ENCODE measurements at regions not wholly inside any gene's neighbourhood (a gene's known extent, or its start where the extent isn't known, plus 50 kb on each side); places are given as distances from the start of the nearest gene placed in this dataset.

- H3K36me3 Mint-ChIP-seq (ENCODE audit: low read depth, unreplicated experiment), result no peaks in the 10 kb centered on the region
- TF ChIP-seq, protein P1, sequence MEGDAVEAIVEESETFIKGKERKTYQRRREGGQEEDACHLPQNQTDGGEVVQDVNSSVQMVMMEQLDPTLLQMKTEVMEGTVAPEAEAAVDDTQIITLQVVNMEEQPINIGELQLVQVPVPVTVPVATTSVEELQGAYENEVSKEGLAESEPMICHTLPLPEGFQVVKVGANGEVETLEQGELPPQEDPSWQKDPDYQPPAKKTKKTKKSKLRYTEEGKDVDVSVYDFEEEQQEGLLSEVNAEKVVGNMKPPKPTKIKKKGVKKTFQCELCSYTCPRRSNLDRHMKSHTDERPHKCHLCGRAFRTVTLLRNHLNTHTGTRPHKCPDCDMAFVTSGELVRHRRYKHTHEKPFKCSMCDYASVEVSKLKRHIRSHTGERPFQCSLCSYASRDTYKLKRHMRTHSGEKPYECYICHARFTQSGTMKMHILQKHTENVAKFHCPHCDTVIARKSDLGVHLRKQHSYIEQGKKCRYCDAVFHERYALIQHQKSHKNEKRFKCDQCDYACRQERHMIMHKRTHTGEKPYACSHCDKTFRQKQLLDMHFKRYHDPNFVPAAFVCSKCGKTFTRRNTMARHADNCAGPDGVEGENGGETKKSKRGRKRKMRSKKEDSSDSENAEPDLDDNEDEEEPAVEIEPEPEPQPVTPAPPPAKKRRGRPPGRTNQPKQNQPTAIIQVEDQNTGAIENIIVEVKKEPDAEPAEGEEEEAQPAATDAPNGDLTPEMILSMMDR (IDR thresholded peaks at IDR 0.05; ENCODE audit: unreplicated experiment), result no peak
- DNase-seq (ENCODE audit: low spot score), result no peak
- no peaks in the 10 kb centered on the region for H3K4me1 Mint-ChIP-seq (ENCODE audit: unreplicated experiment)
- no peak overlapping the region for H3K4me3 Mint-ChIP-seq (ENCODE audit: unreplicated experiment)
- peaks cover 1% of the 10 kb centered on the region for H3K27me3 Mint-ChIP-seq (ENCODE audit: unreplicated experiment)
- H3K27ac Mint-ChIP-seq (ENCODE audit: unreplicated experiment), result no peak overlapping the region
- H3K9me3 Mint-ChIP-seq (ENCODE audit: unreplicated experiment), result no peaks in the 10 kb centered on the region
These were observed 156.3 kb upstream of the TMEM108 start for GRCh38 chr3:132881756-132882409.

- TF ChIP-seq, protein P1 (IDR thresholded peaks at IDR 0.05; ENCODE audit: unreplicated experiment), result no peak
- Mint-ChIP-seq H3K36me3 (ENCODE audit: low read depth, unreplicated experiment) (no peaks in the 10 kb centered on the region), H3K9me3 (ENCODE audit: unreplicated experiment) (no peaks in the 10 kb centered on the region), H3K27ac (ENCODE audit: unreplicated experiment) (no peak overlapping the region), H3K27me3 (ENCODE audit: unreplicated experiment) (peaks cover 1% of the 10 kb centered on the region), H3K4me1 (ENCODE audit: unreplicated experiment) (no peaks in the 10 kb centered on the region), H3K4me3 (ENCODE audit: unreplicated experiment) (no peak overlapping the region)
- DNase-seq (ENCODE audit: low spot score), result no peak
These were observed 157.2 kb upstream of the TMEM108 start for GRCh38 chr3:132880986-132881385.

- Mint-ChIP-seq H3K36me3 (ENCODE audit: low read depth, unreplicated experiment) (no peaks in the 10 kb centered on the region), H3K27ac (ENCODE audit: unreplicated experiment) (no peak overlapping the region), H3K4me3 (ENCODE audit: unreplicated experiment) (no peak overlapping the region), H3K27me3 (ENCODE audit: unreplicated experiment) (no peaks in the 10 kb centered on the region), H3K9me3 (ENCODE audit: unreplicated experiment) (no peaks in the 10 kb centered on the region), H3K4me1 (ENCODE audit: unreplicated experiment) (no peaks in the 10 kb centered on the region)
- TF ChIP-seq, protein P1 (IDR thresholded peaks at IDR 0.05; ENCODE audit: unreplicated experiment), result no peak
- no peak for DNase-seq (ENCODE audit: low spot score)
These were observed 157.4 kb upstream of the NPHP3 start for GRCh38 chr3:132879656-132880055.

GRCh38 chr3:132874701-132875100 lies 152.5 kb upstream of the NPHP3 start:
- no peaks in the 10 kb centered on the region for H3K36me3 Mint-ChIP-seq (ENCODE audit: low read depth, unreplicated experiment)
- TF ChIP-seq, protein P1 (IDR thresholded peaks at IDR 0.05; ENCODE audit: unreplicated experiment), result no peak
- no peak overlapping the region for H3K4me3 Mint-ChIP-seq (ENCODE audit: unreplicated experiment)
- no peak overlapping the region for H3K27ac Mint-ChIP-seq (ENCODE audit: unreplicated experiment)
- H3K9me3 Mint-ChIP-seq (ENCODE audit: unreplicated experiment), result no peaks in the 10 kb centered on the region
- no peak for DNase-seq (ENCODE audit: low spot score)
- no peaks in the 10 kb centered on the region for H3K27me3 Mint-ChIP-seq (ENCODE audit: unreplicated experiment)
- H3K4me1 Mint-ChIP-seq (ENCODE audit: unreplicated experiment), result peaks cover 3% of the 10 kb centered on the region

GRCh38 chr3:132872711-132873110 lies 150.5 kb upstream of the NPHP3 start:
- Mint-ChIP-seq H3K4me1 (ENCODE audit: unreplicated experiment) (peaks cover 3% of the 10 kb centered on the region), H3K36me3 (ENCODE audit: low read depth, unreplicated experiment) (no peaks in the 10 kb centered on the region), H3K27me3 (ENCODE audit: unreplicated experiment) (no peaks in the 10 kb centered on the region), H3K27ac (ENCODE audit: unreplicated experiment) (no peak overlapping the region), H3K9me3 (ENCODE audit: unreplicated experiment) (no peaks in the 10 kb centered on the region), H3K4me3 (ENCODE audit: unreplicated experiment) (no peak overlapping the region)
- TF ChIP-seq, protein P1 (IDR thresholded peaks at IDR 0.05; ENCODE audit: unreplicated experiment), result no peak
- DNase-seq (ENCODE audit: low spot score), result no peak

All from endothelial cell (in vitro differentiated cells).